Caco-2 (cell line): ENCODE measurements at regions not wholly inside any gene's neighbourhood (a gene's known extent, or its start where the extent isn't known, plus 50 kb on each side); places are given as distances from the start of the nearest gene placed in this dataset.

Source experiments
- BruUV-seq: library from RNA; stranded (reverse); fragments of 400-500 nt; replicated peaks from 2 replicates; lab custom pipeline; 2021; lab: Mats Ljungman, UMichigan
- CTCF ChIA-PET: fragments of 300-600 bp; sonication (Branson Sonifier 250); formaldehyde crosslinking; loops from one replicate; lab custom pipeline; 2022; ENCODE audit warnings: antibody characterized with exemption; lab: Charles Lee
- POLR2A ChIA-PET: fragments of 300-600 bp; sonication (Branson Sonifier 250); formaldehyde crosslinking; loops from one replicate; lab custom pipeline; 2022; ENCODE audit warnings: antibody characterized with exemption; lab: Charles Lee
- DNase-seq, 2 experiments: peaks; one replicate each; pipeline versions ENCODE4 v3.0.0 to v3.0.0-alpha.2; 2020 to 2022
- H3K27me3 ChIP-seq: replicated peaks from 2 replicates; pipeline ENCODE4 v1.6.0; 2011; ENCODE audit warnings: low read length; ENCODE audit not compliant: control insufficient read depth, insufficient read depth
- H3K36me3 ChIP-seq: 2 replicates; pipeline ENCODE4 v1.5.1; 2011; ENCODE audit warnings: low read length; ENCODE audit not compliant: control insufficient read depth, insufficient read depth
- H3K4me1 ChIP-seq: fragments of 250-450 bp; sonication (Bioruptor Pico); 2 replicates; pipeline ENCODE4 v1.5.1; 2020; ENCODE audit warnings: mild to moderate bottlenecking
- H3K4me3 ChIP-seq: 2 replicates; pipeline ENCODE4 v1.5.1; 2011; ENCODE audit warnings: low read depth, mild to moderate bottlenecking, control low read depth, low read length
- H3K9me3 ChIP-seq: fragments of 250-450 bp; sonication (Bioruptor Pico); 2 replicates; pipeline ENCODE4 v1.5.1; 2020; ENCODE audit warnings: mild to moderate bottlenecking, moderate library complexity
- H3K27ac Mint-ChIP-seq: one replicate; pipeline ENCODE4 v1.8.0; 2022; ENCODE audit warnings: mixed read lengths; ENCODE audit not compliant: unreplicated experiment
- H3K27me3 Mint-ChIP-seq: one replicate; pipeline ENCODE4 v1.8.0; 2022; ENCODE audit warnings: mixed read lengths; ENCODE audit not compliant: insufficient read depth, unreplicated experiment
- H3K36me3 Mint-ChIP-seq: one replicate; pipeline ENCODE4 v1.8.0; 2022; ENCODE audit warnings: mild to moderate bottlenecking, mixed read lengths; ENCODE audit not compliant: insufficient read depth, unreplicated experiment
- H3K4me1 Mint-ChIP-seq: one replicate; pipeline ENCODE4 v1.8.0; 2022; ENCODE audit warnings: low read depth, mixed read lengths; ENCODE audit not compliant: unreplicated experiment
- H3K4me3 Mint-ChIP-seq: one replicate; pipeline ENCODE4 v1.8.0; 2022; ENCODE audit warnings: mild to moderate bottlenecking, moderate library complexity, mixed read lengths; ENCODE audit not compliant: unreplicated experiment
- H3K9me3 Mint-ChIP-seq: one replicate; pipeline ENCODE4 v1.8.0; 2022; ENCODE audit warnings: mixed read lengths; ENCODE audit not compliant: unreplicated experiment
- CTCF ChIP-seq, 2 experiments: fragments of 200-600 bp in 1 of 2; IDR thresholded peaks; 1 replicate in 1 of 2; 2 replicates in 1 of 2; pipeline versions ENCODE4 v1.5.1 to v1.8.0; 2011 to 2022; ENCODE audit warnings: antibody characterized with exemption in 1 of 2, control low read depth in 1 of 2, inconsistent platforms in 1 of 2, low read depth in 1 of 2, low read length in 1 of 2, mild to moderate bottlenecking in 1 of 2, moderate library complexity in 1 of 2; ENCODE audit not compliant: insufficient read depth in 1 of 2, severe bottlenecking in 1 of 2, unreplicated experiment in 1 of 2
- intact Hi-C: fragments of 100-400 bp; cut with micrococcal nuclease; formaldehyde crosslinking; loops from one replicate; pipeline ENCODE4 v1.10.0; 2022; ENCODE audit not compliant: unreplicated experiment

- Mint-ChIP-seq H3K4me3 (no peak overlapping the region), H3K27ac (no peak overlapping the region), H3K36me3 (no peaks in the 10 kb centered on the region), H3K27me3 (no peaks in the 10 kb centered on the region), H3K4me1 (peaks cover 8% of the 10 kb centered on the region), H3K9me3 (peaks cover 15% of the 10 kb centered on the region)
- no peak for TF ChIP-seq CTCF (IDR thresholded peaks at IDR 0.05; ENCODE audit: insufficient read depth in 1 of 2, low read depth in 1 of 2, low read length in 1 of 2, severe bottlenecking in 1 of 2, unreplicated experiment in 1 of 2)
- Histone ChIP-seq H3K9me3 (no peaks in the 10 kb centered on the region), H3K4me1 (no peaks in the 10 kb centered on the region), H3K4me3 (no peak overlapping the region), H3K27me3 (no peaks in the 10 kb centered on the region), H3K36me3 (no peaks in the 10 kb centered on the region)
- BruUV-seq = no TSS peak
- POLR2A ChIA-PET = no interaction called here
- CTCF ChIA-PET = no interaction called here
- intact Hi-C loops = no loop called here
- DNase-seq = no peak
Observed at GRCh38 chr4:114349543-114350175, 248.9 kb upstream of the UGT8 start.

- Histone ChIP-seq H3K27me3 (no peaks in the 10 kb centered on the region), H3K4me3 (no peak overlapping the region), H3K4me1 (no peaks in the 10 kb centered on the region), H3K36me3 (no peaks in the 10 kb centered on the region), H3K9me3 (no peaks in the 10 kb centered on the region)
- no peak for TF ChIP-seq CTCF (IDR thresholded peaks at IDR 0.05; ENCODE audit: insufficient read depth in 1 of 2, low read depth in 1 of 2, low read length in 1 of 2, severe bottlenecking in 1 of 2, unreplicated experiment in 1 of 2)
- no peak for DNase-seq
- intact Hi-C loops = no loop called here
- Mint-ChIP-seq H3K4me3 (no peak overlapping the region), H3K4me1 (no peaks in the 10 kb centered on the region), H3K36me3 (no peaks in the 10 kb centered on the region), H3K27me3 (no peaks in the 10 kb centered on the region), H3K27ac (no peak overlapping the region), H3K9me3 (peaks cover under 1% of the 10 kb centered on the region)
- POLR2A ChIA-PET = no interaction called here
- CTCF ChIA-PET = no interaction called here
- BruUV-seq = no TSS peak
Observed at GRCh38 chr4:114358901-114359300, 239.7 kb upstream of the UGT8 start.

GRCh38 chr4:114361249-114361648 lies 237.4 kb upstream of the UGT8 start:
- CTCF ChIA-PET = no interaction called here
- Mint-ChIP-seq H3K9me3 (no peaks in the 10 kb centered on the region), H3K4me1 (no peaks in the 10 kb centered on the region), H3K27ac (no peak overlapping the region), H3K27me3 (no peaks in the 10 kb centered on the region), H3K4me3 (no peak overlapping the region), H3K36me3 (no peaks in the 10 kb centered on the region)
- DNase-seq = no peak
- BruUV-seq = no TSS peak
- H3K4me1 ChIP-seq = peaks cover 4% of the 10 kb centered on the region; the same call in 1 of the 2 replicates
- POLR2A ChIA-PET = no interaction called here
- no peaks in the 10 kb centered on the region for H3K9me3 ChIP-seq
- no peak overlapping the region for H3K4me3 ChIP-seq
- no peak for TF ChIP-seq CTCF (IDR thresholded peaks at IDR 0.05; ENCODE audit: insufficient read depth in 1 of 2, low read depth in 1 of 2, low read length in 1 of 2, severe bottlenecking in 1 of 2, unreplicated experiment in 1 of 2)
- H3K27me3 ChIP-seq = no peaks in the 10 kb centered on the region
- no peaks in the 10 kb centered on the region for H3K36me3 ChIP-seq
- intact Hi-C loops = no loop called here
